Heart left ventricle (tissue), 13 donors: ENCODE measurements at regions not wholly inside any gene's neighbourhood (a gene's known extent, or its start where the extent isn't known, plus 50 kb on each side); places are given as distances from the start of the nearest gene placed in this dataset.

ENCODE experiments used
- CTCF ChIP-seq, 12 donors: fragments of 200-600 bp; sonication (generic) in 4 of 12; IDR thresholded peaks; one replicate each; pipeline versions ENCODE4 v1.5.0 to v1.8.0; 2018 to 2022; ENCODE audit warnings: antibody characterized with exemption in 12 of 12, mild to moderate bottlenecking in 5 of 12
- POLR2A ChIP-seq, 2 donors: fragments of 450-650 bp; IDR thresholded peaks; one replicate each; pipeline ENCODE4 v1.6.1; 2017; ENCODE audit warnings: antibody characterized with exemption in 2 of 2, mild to moderate bottlenecking in 2 of 2, moderate library complexity in 2 of 2
- donor health status: ischemic (EF 13 %, LVEDD 7.1; RV severe dilation, severe dysfunction).
- donor health status: DM: no; HTN: yes; CAD: no.
- donor health status: DM: no; HTN: no; CAD: no.
- donor health status: ischemic (EF 25% LVEDD 6.9; RV normal size, moderate dysfunction).
- donor health status: ischemic (EF 25% LVEDD 5.7; RV mildly dilated, moderate dysfunction).
- donor health status: ischemic (EF 35%, LVEDD 5.7; RV mildly dilated, moderate dysfunction).
- donor health status: nonischemic (EF 11% LVEDD 7.7; RV severe dilation, severe dysfunction).
- donor health status: DM: yes; HTN: yes; CAD: no.
- donor health status: PGD.
- donor health status: ischemic (EF 29% LVEDD 5.4; RV normal size, mild dysfunction).
- donor health status: nonischemic (EF 23%, LVEDD 6.1; RV moderate dilation, normal function).

- TF ChIP-seq CTCF (IDR thresholded peaks at IDR 0.05) (no peak), POLR2A (IDR thresholded peaks at IDR 0.05) (no peak)
These were observed 401.1 kb upstream of the ZNF507 start for GRCh38 chr19:31944326-31944725.
